ENCODE measurements at regions not wholly inside any gene's neighbourhood (a gene's known extent, or its start where the extent isn't known, plus 50 kb on each side); places are given as distances from the start of the nearest gene placed in this dataset.

DNA sequence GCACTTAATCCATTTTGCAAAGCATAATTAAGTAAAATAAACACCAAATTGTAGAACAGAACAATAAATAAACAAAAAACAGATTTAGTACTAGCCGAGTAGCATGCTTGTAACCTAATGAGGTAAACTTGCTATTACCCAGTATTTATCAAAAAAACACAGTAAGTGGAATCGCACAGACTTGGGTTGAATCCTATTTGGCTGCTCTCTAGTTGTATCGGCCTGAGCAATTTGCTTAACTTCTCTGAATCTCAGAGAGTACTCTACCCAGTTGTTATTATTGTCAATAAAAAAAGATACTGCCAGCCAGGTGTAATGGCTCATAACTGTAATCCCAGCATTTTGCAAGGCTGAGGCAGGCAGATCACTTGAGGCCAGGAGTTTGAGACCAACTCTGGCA, 664.3 kb downstream of the ADGRL2 start:
- Histone ChIP-seq H3K4me1 (ENCODE audit: insufficient read depth, low read length) (no peaks in the 10 kb centered on the region), H3K4me3 (ENCODE audit: low read length) (no peak overlapping the region), H3K9me3 (ENCODE audit: low read depth, low read length) (no peaks in the 10 kb centered on the region), H3K27me3 (ENCODE audit: insufficient read depth, low read length) (no peaks in the 10 kb centered on the region)

DNA sequence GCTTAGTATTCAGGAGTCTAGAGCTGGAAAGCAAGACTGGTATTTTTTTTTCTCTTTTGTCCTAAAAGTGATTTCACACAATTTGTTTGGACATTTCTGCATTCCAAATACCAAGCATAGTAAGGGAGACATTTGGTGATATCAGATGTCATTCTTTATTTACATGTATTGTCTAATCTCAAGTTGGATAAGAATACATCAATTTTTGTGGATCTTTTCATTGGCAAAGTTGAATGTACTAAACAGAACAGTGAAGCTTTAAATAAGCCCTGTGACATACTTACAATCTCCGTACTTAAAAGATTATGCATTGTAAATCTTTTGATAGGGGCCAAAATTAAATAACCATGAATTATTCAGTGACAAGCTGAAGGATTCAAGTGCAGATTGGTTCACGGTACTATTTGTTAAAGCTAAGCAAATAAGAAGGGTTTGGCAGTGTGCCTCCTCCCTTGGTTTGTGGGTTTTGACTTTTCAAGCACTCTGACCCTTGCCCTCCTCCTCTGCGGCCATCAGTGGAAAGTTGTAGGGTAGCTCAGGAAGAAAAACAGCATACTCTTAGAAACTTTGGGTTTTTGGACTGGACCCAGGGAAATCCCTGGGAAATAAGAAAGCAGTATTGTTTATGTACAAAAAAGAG, 663.7 kb downstream of the ADGRL2 start:
- no peak overlapping the region for H3K4me3 ChIP-seq (ENCODE audit: low read length)
- H3K4me1 ChIP-seq (ENCODE audit: insufficient read depth, low read length) = no peaks in the 10 kb centered on the region
- no peaks in the 10 kb centered on the region for H3K9me3 ChIP-seq (ENCODE audit: low read depth, low read length)
- H3K27me3 ChIP-seq (ENCODE audit: insufficient read depth, low read length) = no peaks in the 10 kb centered on the region

DNA sequence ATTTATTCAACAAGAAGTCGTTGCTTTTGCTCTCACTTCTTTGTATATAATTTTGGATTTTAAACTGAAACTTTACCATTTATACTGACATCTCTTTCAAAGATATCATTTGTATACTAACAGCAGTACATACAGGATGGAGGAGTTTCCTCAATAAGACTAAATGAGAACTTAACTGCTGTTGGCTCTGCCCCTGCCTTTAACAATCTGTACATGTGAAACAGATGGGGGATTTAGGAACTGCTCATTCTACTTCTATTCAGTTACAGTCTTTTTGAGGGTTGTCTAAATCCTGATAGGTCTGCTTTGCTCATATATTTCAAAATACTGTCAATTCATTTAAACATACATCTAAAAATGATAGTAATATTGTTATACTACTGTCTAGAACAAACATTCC, 663.2 kb downstream of the ADGRL2 start:
- no peaks in the 10 kb centered on the region for H3K9me3 ChIP-seq (ENCODE audit: low read depth, low read length)
- H3K4me1 ChIP-seq (ENCODE audit: insufficient read depth, low read length) = no peaks in the 10 kb centered on the region
- no peaks in the 10 kb centered on the region for H3K27me3 ChIP-seq (ENCODE audit: insufficient read depth, low read length)
- H3K4me3 ChIP-seq (ENCODE audit: low read length) = no peak overlapping the region

- no peaks in the 10 kb centered on the region for H3K27me3 ChIP-seq (ENCODE audit: insufficient read depth, low read length)
- no peak overlapping the region for H3K4me3 ChIP-seq (ENCODE audit: low read length)
- H3K9me3 ChIP-seq (ENCODE audit: low read depth, low read length) = no peaks in the 10 kb centered on the region
- H3K4me1 ChIP-seq (ENCODE audit: insufficient read depth, low read length) = no peaks in the 10 kb centered on the region
These were observed 661.6 kb downstream of the ADGRL2 start for GRCh38 chr1:82462366-82462765.

GRCh38 chr1:82455342-82455741, 654.6 kb downstream of the ADGRL2 start:
- H3K27me3 ChIP-seq (ENCODE audit: insufficient read depth, low read length) = no peaks in the 10 kb centered on the region

DNA sequence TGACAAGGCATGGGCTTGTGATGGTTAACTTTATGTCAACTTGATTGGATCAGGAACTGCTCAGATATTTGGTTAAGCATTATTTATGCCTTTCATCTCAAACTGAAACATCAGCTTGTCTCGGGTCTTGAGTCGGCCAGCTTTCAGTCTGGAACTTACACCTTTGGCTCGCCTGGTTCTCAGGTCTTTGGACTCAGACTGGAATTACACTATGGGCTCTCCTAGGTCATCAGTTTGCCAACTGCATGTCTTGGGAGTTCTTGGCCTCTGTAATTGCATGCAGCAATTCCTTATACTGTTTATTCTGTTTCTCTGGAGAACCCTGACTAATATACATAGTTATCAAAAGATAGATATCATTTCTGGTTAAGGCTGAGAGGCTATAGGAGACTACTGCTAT, 653.7 kb downstream of the ADGRL2 start:
- Histone ChIP-seq H3K4me3 (ENCODE audit: low read length) (no peak overlapping the region), H3K9me3 (ENCODE audit: low read depth, low read length) (no peaks in the 10 kb centered on the region), H3K4me1 (ENCODE audit: insufficient read depth, low read length) (no peaks in the 10 kb centered on the region), H3K27me3 (ENCODE audit: insufficient read depth, low read length) (no peaks in the 10 kb centered on the region)

More at GRCh38 chr1:82455342-82455741, 654.6 kb downstream of the ADGRL2 start:
- H3K4me1 ChIP-seq (ENCODE audit: insufficient read depth, low read length) = no peaks in the 10 kb centered on the region
- H3K4me3 ChIP-seq (ENCODE audit: low read length) = no peak overlapping the region
- no peaks in the 10 kb centered on the region for H3K9me3 ChIP-seq (ENCODE audit: low read depth, low read length)

GRCh38 chr1:82453511-82454185, 652.9 kb downstream of the ADGRL2 start:
- H3K27me3 ChIP-seq (ENCODE audit: insufficient read depth, low read length) = no peaks in the 10 kb centered on the region
- H3K4me3 ChIP-seq (ENCODE audit: low read length) = no peak overlapping the region
- no peaks in the 10 kb centered on the region for H3K9me3 ChIP-seq (ENCODE audit: low read depth, low read length)
- no peaks in the 10 kb centered on the region for H3K4me1 ChIP-seq (ENCODE audit: insufficient read depth, low read length)

GRCh38 chr1:82452096-82452495, 651.4 kb downstream of the ADGRL2 start:
- no peaks in the 10 kb centered on the region for H3K4me1 ChIP-seq (ENCODE audit: insufficient read depth, low read length)
- H3K4me3 ChIP-seq (ENCODE audit: low read length) = no peak overlapping the region
- no peaks in the 10 kb centered on the region for H3K27me3 ChIP-seq (ENCODE audit: insufficient read depth, low read length)
- H3K9me3 ChIP-seq (ENCODE audit: low read depth, low read length) = no peaks in the 10 kb centered on the region

DNA sequence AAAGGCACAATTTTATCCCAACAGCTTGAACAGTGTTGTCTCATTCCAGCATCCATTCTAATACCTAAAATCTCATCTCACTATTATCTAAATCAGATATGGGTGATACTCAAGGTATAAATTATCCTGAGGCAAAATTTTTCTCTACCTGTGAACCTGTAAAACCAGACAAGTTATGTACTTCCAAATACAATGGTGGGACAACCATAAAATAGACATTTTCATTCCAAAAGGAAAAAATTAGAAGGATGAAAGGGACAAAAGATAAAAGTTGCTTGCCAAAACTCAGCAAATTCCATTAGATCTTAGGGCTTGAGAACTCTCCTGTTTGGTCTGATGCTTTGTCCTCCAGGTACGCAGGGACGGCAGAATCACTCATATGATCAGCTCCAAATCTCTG, 650.5 kb downstream of the ADGRL2 start:
- no peak overlapping the region for H3K4me3 ChIP-seq (ENCODE audit: low read length)
- H3K27me3 ChIP-seq (ENCODE audit: insufficient read depth, low read length) = no peaks in the 10 kb centered on the region
- no peaks in the 10 kb centered on the region for H3K9me3 ChIP-seq (ENCODE audit: low read depth, low read length)
- no peaks in the 10 kb centered on the region for H3K4me1 ChIP-seq (ENCODE audit: insufficient read depth, low read length)

DNA sequence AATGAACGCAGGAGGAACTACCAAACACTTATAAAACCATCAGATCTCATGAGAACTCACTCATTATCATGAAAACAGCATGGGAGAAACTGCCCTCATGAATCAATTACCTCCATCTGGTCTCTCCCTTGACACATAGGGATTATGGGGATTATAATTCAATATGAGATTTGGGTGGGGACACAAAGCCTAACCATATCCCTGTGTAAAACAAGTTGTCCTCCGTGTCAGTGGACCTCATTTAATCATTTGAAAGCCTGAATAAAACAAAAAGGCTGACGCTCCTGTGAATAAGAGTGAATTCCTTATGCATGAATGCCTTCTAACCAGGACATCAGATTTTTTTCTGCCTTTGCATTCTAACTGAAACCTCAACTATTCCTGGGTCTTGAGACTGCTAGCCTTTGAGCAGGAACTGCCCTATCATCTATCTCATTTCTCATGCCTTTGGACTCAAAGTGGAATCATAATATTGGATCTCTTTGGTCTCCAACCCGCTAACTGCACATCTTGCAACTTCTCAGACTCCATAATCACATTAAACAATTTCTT, 648.8 kb downstream of the ADGRL2 start:
- H3K4me1 ChIP-seq (ENCODE audit: insufficient read depth, low read length) = no peaks in the 10 kb centered on the region
- no peaks in the 10 kb centered on the region for H3K27me3 ChIP-seq (ENCODE audit: insufficient read depth, low read length)
- H3K4me3 ChIP-seq (ENCODE audit: low read length) = no peak overlapping the region
- no peaks in the 10 kb centered on the region for H3K9me3 ChIP-seq (ENCODE audit: low read depth, low read length)

GRCh38 chr1:82446955-82447354, 646.2 kb downstream of the ADGRL2 start:
- H3K27me3 ChIP-seq (ENCODE audit: insufficient read depth, low read length) = no peaks in the 10 kb centered on the region
- H3K4me1 ChIP-seq (ENCODE audit: insufficient read depth, low read length) = no peaks in the 10 kb centered on the region
- no peaks in the 10 kb centered on the region for H3K9me3 ChIP-seq (ENCODE audit: low read depth, low read length)
- no peak overlapping the region for H3K4me3 ChIP-seq (ENCODE audit: low read length)

- no peaks in the 10 kb centered on the region for H3K4me1 ChIP-seq (ENCODE audit: insufficient read depth, low read length)
- no peaks in the 10 kb centered on the region for H3K9me3 ChIP-seq (ENCODE audit: low read depth, low read length)
- H3K27me3 ChIP-seq (ENCODE audit: insufficient read depth, low read length) = no peaks in the 10 kb centered on the region
- H3K4me3 ChIP-seq (ENCODE audit: low read length) = no peak overlapping the region
These were observed 645.5 kb downstream of the ADGRL2 start for GRCh38 chr1:82446236-82446635.

DNA sequence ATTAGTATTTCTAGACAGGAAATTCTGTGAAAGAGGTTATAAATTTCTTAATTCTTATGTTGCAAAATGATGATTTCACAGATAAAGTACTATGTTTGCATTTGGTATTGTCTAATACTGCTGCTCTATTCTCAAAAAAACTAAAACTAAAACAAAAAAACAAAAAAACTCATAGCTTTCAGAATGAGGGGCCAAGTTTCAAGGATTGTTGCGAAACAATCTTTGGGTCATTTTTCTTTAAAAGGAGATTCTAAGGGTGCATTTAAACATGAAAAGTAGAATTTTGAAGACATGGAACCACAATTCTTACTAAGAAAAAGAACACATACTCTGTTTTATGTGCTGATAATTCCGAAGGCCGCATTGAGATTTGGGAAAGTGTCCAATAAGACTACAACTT, 645.1 kb downstream of the ADGRL2 start:
- Histone ChIP-seq H3K9me3 (ENCODE audit: low read depth, low read length) (no peaks in the 10 kb centered on the region), H3K4me1 (ENCODE audit: insufficient read depth, low read length) (no peaks in the 10 kb centered on the region), H3K27me3 (ENCODE audit: insufficient read depth, low read length) (no peaks in the 10 kb centered on the region), H3K4me3 (ENCODE audit: low read length) (no peak overlapping the region)

DNA sequence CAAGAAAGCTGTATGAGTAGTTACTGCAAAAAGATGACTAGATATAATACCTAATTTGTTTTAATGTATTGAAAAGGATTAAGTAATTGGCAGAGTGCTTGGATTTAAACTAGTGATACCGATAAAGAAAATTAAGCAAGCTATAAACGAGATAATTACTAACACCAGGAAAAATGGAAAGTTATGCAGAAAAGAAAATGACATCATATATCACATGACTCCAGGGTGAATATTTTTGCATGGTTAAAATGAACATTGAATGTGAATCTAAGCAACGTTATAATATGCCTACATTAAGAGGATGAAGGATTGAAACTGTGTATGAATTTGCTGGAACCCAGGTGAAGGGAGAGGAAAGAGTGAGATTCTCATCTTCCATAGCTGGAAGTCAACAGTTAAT, 644.4 kb downstream of the ADGRL2 start:
- no peak overlapping the region for H3K4me3 ChIP-seq (ENCODE audit: low read length)
- H3K4me1 ChIP-seq (ENCODE audit: insufficient read depth, low read length) = no peaks in the 10 kb centered on the region

DNA sequence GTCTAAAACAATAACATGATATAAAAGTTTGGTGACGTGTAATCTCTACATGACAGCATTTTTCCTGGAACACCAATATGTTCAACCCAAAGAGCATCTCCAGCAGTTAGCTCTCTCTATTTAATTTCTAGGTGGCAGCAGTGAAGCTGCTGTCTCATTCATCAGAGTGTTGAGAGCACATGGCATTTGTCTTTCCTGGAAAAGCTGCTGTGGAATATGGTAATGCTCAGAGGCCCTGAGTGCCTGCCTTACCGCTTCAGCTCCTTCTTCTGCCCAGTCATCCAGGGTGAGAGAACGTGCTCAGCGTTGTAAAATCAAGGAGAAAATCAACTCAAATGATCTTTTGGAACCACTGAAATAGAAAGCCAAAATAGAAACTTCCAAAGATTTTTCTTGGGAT, 640.7 kb downstream of the ADGRL2 start:
- no peaks in the 10 kb centered on the region for H3K4me1 ChIP-seq (ENCODE audit: insufficient read depth, low read length)
- no peaks in the 10 kb centered on the region for H3K27me3 ChIP-seq (ENCODE audit: insufficient read depth, low read length)
- no peak overlapping the region for H3K4me3 ChIP-seq (ENCODE audit: low read length)
- H3K9me3 ChIP-seq (ENCODE audit: low read depth, low read length) = no peaks in the 10 kb centered on the region

More for the DNA sequence above, 644.4 kb downstream of the ADGRL2 start:
- Histone ChIP-seq H3K27me3 (ENCODE audit: insufficient read depth, low read length) (no peaks in the 10 kb centered on the region), H3K9me3 (ENCODE audit: low read depth, low read length) (no peaks in the 10 kb centered on the region)
